GM23338 (cell line): ENCODE measurements at regions not wholly inside any gene's neighbourhood (a gene's known extent, or its start where the extent isn't known, plus 50 kb on each side); places are given as distances from the start of the nearest gene placed in this dataset.

Source experiments
- ATAC-seq: fragments of 200-7000 bp; cut with Tn5 transposase; 3 replicates; pipeline ENCODE4 v1.9.1; 2020
- DNase-seq: peaks from one replicate; pipeline ENCODE4 v3.0.0-alpha.2; 2015; ENCODE audit warnings: low spot score
- H2AFZ ChIP-seq: fragments of 200-600 bp; sonication (generic); 2 replicates; pipeline ENCODE4 v1.8.0; 2016; ENCODE audit warnings: antibody characterized with exemption, mild to moderate bottlenecking, moderate library complexity
- H3F3A ChIP-seq: fragments of 200-600 bp; sonication (generic); replicated peaks from 2 replicates; pipeline ENCODE4 v1.8.0; 2017; ENCODE audit warnings: antibody characterized with exemption, mixed run types, low read depth
- H3K27ac ChIP-seq: fragments of 200-600 bp; sonication (generic); 2 replicates; pipeline ENCODE4 v1.6.1; 2016; ENCODE audit warnings: low read depth
- H3K27me3 ChIP-seq: fragments of 200-600 bp; sonication (generic); 2 replicates; pipeline ENCODE4 v1.8.0; 2016; ENCODE audit warnings: mild to moderate bottlenecking, mixed run types, moderate library complexity; ENCODE audit not compliant: insufficient read depth
- H3K36me3 ChIP-seq: fragments of 200-600 bp; sonication (generic); 2 replicates; pipeline ENCODE4 v1.8.0; 2016; ENCODE audit warnings: mild to moderate bottlenecking; ENCODE audit not compliant: insufficient read depth
- H3K4me1 ChIP-seq: fragments of 200-600 bp; sonication (generic); 2 replicates; pipeline ENCODE4 v1.8.0; 2016; ENCODE audit warnings: mild to moderate bottlenecking, moderate library complexity; ENCODE audit not compliant: insufficient read depth
- H3K4me2 ChIP-seq: fragments of 200-600 bp; sonication (generic); 2 replicates; pipeline ENCODE4 v1.7.1; 2017; ENCODE audit warnings: mixed run types
- H3K4me3 ChIP-seq: fragments of 200-600 bp; sonication (generic); 2 replicates; pipeline ENCODE4 v1.6.1; 2016; ENCODE audit warnings: mixed run types
- H3K79me2 ChIP-seq: fragments of 200-600 bp; sonication (generic); replicated peaks from 2 replicates; pipeline ENCODE4 v1.8.0; 2017; ENCODE audit warnings: mild to moderate bottlenecking; ENCODE audit not compliant: insufficient read depth
- H3K9me2 ChIP-seq: fragments of 200-600 bp; sonication (generic); 2 replicates; pipeline ENCODE4 v1.8.0; 2017; ENCODE audit not compliant: insufficient read depth
- H4K20me1 ChIP-seq: fragments of 200-600 bp; sonication (generic); replicated peaks from 2 replicates; pipeline ENCODE4 v1.8.0; 2017; ENCODE audit warnings: mild to moderate bottlenecking; ENCODE audit not compliant: insufficient read depth
- H3K27ac Mint-ChIP-seq: 2 replicates; pipeline ENCODE4 v1.8.0; 2020; ENCODE audit warnings: inconsistent platforms, mild to moderate bottlenecking, moderate library complexity, mixed read lengths
- H3K27me3 Mint-ChIP-seq: 3 replicates; pipeline ENCODE4 v1.8.0; 2022; ENCODE audit warnings: low read depth, mild to moderate bottlenecking, moderate library complexity, mixed read lengths, inconsistent platforms; ENCODE audit not compliant: insufficient read depth, poor library complexity
- H3K36me3 Mint-ChIP-seq: 3 replicates; pipeline ENCODE4 v1.8.0; 2021; ENCODE audit warnings: low read depth, mild to moderate bottlenecking, inconsistent platforms, moderate library complexity, mixed read lengths
- H3K4me1 Mint-ChIP-seq: 3 replicates; pipeline ENCODE4 v1.8.0; 2020; ENCODE audit warnings: mild to moderate bottlenecking, inconsistent platforms, mixed read lengths
- H3K4me3 Mint-ChIP-seq: 3 replicates; pipeline ENCODE4 v1.8.0; 2021; ENCODE audit warnings: moderate library complexity, mild to moderate bottlenecking, inconsistent platforms, mixed read lengths
- H3K9me3 Mint-ChIP-seq: 3 replicates; pipeline ENCODE4 v1.8.0; 2020; ENCODE audit warnings: moderate library complexity, mild to moderate bottlenecking, inconsistent platforms, mixed read lengths
- CREB1 ChIP-seq: fragments of 250-450 bp; sonication (Bioruptor Pico); IDR thresholded peaks from 2 replicates; pipeline ENCODE4 v1.5.0; 2020; ENCODE audit warnings: low read depth, mild to moderate bottlenecking, moderate library complexity
- EZH2phosphoT487 ChIP-seq: fragments of 200-600 bp; sonication (generic); IDR thresholded peaks from one replicate; pipeline ENCODE4 v1.8.1; 2018; ENCODE audit warnings: antibody characterized with exemption; ENCODE audit not compliant: unreplicated experiment
- JUNB ChIP-seq: IDR thresholded peaks from one replicate; pipeline ENCODE4 v1.6.1; 2016; ENCODE audit warnings: antibody characterized with exemption; ENCODE audit not compliant: unreplicated experiment
- NANOG ChIP-seq: IDR thresholded peaks from 2 replicates; pipeline ENCODE4 v1.6.1; 2016; ENCODE audit warnings: antibody characterized with exemption, borderline replicate concordance
- POLR2AphosphoS5 ChIP-seq: IDR thresholded peaks from 2 replicates; pipeline ENCODE4 v1.6.1; 2016; ENCODE audit warnings: antibody characterized with exemption, low read depth
- STAT1 ChIP-seq: IDR thresholded peaks from one replicate; pipeline ENCODE4 v1.6.1; 2016; ENCODE audit warnings: antibody characterized with exemption; ENCODE audit not compliant: unreplicated experiment
- ZNF331 ChIP-seq: fragments of 250-450 bp; sonication (Bioruptor Pico); IDR thresholded peaks from 2 replicates; pipeline ENCODE4 v1.5.0; 2020; ENCODE audit warnings: low read depth, mild to moderate bottlenecking, moderate library complexity
- TF ChIP-seq, protein P1 (sequence below), 2 experiments: fragments of 200-600 bp in 1 of 2; sonication (generic) in 1 of 2; conservative IDR thresholded peaks; 2 replicates each; pipeline versions ENCODE4 v1.5.1 to v1.6.1; 2016 to 2017; ENCODE audit warnings: antibody characterized with exemption in 2 of 2, low read depth in 2 of 2, mild to moderate bottlenecking in 2 of 2, moderate library complexity in 1 of 2
- TF ChIP-seq, protein P2 (sequence below): IDR thresholded peaks from 2 replicates; pipeline ENCODE4 v1.6.1; 2016; ENCODE audit warnings: antibody characterized with exemption
- TF ChIP-seq, protein P3 (sequence below): fragments of 250-450 bp; sonication (Bioruptor Pico); IDR thresholded peaks from 2 replicates; pipeline ENCODE4 v1.5.0; 2020; ENCODE audit warnings: mild to moderate bottlenecking, moderate library complexity

DNA sequence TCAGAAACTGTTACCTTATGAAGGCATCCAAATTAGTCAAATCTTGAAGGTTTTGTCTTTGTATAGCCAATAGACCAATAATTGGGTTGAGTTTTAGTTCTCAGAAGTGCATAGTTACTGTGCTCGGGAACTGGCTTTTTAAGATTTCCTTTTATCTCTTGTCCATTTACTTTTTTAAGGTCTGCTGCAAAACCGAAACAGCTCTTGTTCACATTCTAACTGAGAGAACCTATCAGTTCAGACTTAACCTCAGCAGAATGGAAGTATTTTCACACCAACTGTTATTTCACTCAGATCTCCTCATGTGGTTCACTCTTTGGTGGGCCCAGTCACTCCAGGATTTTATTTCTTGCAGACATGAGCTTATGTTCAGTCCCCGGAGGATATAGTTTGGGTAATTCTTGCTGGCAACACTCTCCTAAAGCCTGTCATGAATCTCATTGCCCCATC lies 55.5 kb downstream of the TPBG start:
- Histone ChIP-seq H3F3A (no peaks in the 10 kb centered on the region), H3K4me3 (no peak overlapping the region), H3K27ac (no peak overlapping the region), H4K20me1 (no peaks in the 10 kb centered on the region), H3K36me3 (no peaks in the 10 kb centered on the region), H3K27me3 (no peaks in the 10 kb centered on the region), H3K4me1 (no peaks in the 10 kb centered on the region), H3K9me2 (no peaks in the 10 kb centered on the region), H2AFZ (no peak overlapping the region), H3K4me2 (no peak overlapping the region), H3K79me2 (no peaks in the 10 kb centered on the region)
- Mint-ChIP-seq H3K27me3 (peaks cover 5% of the 10 kb centered on the region), H3K9me3 (no peaks in the 10 kb centered on the region), H3K4me3 (no peak overlapping the region), H3K27ac (no peak overlapping the region), H3K36me3 (no peaks in the 10 kb centered on the region), H3K4me1 (peaks cover 4% of the 10 kb centered on the region; the same call in 1 of the 3 replicates)
- DNase-seq (no peak), ATAC-seq (no peak)
- no peak for TF ChIP-seq JUNB
- TF ChIP-seq, protein P1, sequence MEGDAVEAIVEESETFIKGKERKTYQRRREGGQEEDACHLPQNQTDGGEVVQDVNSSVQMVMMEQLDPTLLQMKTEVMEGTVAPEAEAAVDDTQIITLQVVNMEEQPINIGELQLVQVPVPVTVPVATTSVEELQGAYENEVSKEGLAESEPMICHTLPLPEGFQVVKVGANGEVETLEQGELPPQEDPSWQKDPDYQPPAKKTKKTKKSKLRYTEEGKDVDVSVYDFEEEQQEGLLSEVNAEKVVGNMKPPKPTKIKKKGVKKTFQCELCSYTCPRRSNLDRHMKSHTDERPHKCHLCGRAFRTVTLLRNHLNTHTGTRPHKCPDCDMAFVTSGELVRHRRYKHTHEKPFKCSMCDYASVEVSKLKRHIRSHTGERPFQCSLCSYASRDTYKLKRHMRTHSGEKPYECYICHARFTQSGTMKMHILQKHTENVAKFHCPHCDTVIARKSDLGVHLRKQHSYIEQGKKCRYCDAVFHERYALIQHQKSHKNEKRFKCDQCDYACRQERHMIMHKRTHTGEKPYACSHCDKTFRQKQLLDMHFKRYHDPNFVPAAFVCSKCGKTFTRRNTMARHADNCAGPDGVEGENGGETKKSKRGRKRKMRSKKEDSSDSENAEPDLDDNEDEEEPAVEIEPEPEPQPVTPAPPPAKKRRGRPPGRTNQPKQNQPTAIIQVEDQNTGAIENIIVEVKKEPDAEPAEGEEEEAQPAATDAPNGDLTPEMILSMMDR (conservative IDR thresholded peaks at IDR 0.05; ENCODE audit: low read depth in 2 of 2), result no peak
- no peak for TF ChIP-seq ZNF331
- no peak for TF ChIP-seq NANOG
- no peak for TF ChIP-seq EZH2phosphoT487
- TF ChIP-seq, protein P2, sequence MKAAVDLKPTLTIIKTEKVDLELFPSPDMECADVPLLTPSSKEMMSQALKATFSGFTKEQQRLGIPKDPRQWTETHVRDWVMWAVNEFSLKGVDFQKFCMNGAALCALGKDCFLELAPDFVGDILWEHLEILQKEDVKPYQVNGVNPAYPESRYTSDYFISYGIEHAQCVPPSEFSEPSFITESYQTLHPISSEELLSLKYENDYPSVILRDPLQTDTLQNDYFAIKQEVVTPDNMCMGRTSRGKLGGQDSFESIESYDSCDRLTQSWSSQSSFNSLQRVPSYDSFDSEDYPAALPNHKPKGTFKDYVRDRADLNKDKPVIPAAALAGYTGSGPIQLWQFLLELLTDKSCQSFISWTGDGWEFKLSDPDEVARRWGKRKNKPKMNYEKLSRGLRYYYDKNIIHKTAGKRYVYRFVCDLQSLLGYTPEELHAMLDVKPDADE, result no peak
- no peak for TF ChIP-seq CREB1 (CRISPR knock-in tag)
- TF ChIP-seq, protein P3, sequence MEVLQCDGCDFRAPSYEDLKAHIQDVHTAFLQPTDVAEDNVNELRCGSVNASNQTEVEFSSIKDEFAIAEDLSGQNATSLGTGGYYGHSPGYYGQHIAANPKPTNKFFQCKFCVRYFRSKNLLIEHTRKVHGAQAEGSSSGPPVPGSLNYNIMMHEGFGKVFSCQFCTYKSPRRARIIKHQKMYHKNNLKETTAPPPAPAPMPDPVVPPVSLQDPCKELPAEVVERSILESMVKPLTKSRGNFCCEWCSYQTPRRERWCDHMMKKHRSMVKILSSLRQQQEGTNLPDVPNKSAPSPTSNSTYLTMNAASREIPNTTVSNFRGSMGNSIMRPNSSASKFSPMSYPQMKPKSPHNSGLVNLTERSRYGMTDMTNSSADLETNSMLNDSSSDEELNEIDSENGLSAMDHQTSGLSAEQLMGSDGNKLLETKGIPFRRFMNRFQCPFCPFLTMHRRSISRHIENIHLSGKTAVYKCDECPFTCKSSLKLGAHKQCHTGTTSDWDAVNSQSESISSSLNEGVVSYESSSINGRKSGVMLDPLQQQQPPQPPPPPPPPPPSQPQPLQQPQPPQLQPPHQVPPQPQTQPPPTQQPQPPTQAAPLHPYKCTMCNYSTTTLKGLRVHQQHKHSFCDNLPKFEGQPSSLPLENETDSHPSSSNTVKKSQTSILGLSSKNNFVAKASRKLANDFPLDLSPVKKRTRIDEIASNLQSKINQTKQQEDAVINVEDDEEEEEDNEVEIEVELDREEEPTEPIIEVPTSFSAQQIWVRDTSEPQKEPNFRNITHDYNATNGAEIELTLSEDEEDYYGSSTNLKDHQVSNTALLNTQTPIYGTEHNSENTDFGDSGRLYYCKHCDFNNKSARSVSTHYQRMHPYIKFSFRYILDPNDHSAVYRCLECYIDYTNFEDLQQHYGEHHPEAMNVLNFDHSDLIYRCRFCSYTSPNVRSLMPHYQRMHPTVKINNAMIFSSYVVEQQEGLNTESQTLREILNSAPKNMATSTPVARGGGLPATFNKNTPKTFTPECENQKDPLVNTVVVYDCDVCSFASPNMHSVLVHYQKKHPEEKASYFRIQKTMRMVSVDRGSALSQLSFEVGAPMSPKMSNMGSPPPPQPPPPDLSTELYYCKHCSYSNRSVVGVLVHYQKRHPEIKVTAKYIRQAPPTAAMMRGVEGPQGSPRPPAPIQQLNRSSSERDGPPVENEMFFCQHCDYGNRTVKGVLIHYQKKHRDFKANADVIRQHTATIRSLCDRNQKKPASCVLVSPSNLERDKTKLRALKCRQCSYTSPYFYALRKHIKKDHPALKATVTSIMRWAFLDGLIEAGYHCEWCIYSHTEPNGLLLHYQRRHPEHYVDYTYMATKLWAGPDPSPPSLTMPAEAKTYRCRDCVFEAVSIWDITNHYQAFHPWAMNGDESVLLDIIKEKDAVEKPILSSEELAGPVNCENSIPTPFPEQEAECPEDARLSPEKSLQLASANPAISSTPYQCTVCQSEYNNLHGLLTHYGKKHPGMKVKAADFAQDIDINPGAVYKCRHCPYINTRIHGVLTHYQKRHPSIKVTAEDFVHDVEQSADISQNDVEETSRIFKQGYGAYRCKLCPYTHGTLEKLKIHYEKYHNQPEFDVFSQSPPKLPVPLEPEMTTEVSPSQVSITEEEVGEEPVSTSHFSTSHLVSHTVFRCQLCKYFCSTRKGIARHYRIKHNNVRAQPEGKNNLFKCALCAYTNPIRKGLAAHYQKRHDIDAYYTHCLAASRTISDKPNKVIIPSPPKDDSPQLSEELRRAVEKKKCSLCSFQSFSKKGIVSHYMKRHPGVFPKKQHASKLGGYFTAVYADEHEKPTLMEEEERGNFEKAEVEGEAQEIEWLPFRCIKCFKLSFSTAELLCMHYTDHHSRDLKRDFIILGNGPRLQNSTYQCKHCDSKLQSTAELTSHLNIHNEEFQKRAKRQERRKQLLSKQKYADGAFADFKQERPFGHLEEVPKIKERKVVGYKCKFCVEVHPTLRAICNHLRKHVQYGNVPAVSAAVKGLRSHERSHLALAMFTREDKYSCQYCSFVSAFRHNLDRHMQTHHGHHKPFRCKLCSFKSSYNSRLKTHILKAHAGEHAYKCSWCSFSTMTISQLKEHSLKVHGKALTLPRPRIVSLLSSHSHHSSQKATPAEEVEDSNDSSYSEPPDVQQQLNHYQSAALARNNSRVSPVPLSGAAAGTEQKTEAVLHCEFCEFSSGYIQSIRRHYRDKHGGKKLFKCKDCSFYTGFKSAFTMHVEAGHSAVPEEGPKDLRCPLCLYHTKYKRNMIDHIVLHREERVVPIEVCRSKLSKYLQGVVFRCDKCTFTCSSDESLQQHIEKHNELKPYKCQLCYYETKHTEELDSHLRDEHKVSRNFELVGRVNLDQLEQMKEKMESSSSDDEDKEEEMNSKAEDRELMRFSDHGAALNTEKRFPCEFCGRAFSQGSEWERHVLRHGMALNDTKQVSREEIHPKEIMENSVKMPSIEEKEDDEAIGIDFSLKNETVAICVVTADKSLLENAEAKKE (CRISPR knock-in tag), result no peak
- no peak for TF ChIP-seq POLR2AphosphoS5
- no peak for TF ChIP-seq STAT1
